MM.1S (cell line): ENCODE measurements at regions not wholly inside any gene's neighbourhood (a gene's known extent, or its start where the extent isn't known, plus 50 kb on each side); places are given as distances from the start of the nearest gene placed in this dataset.

Source experiments
- CTCF ChIP-seq: fragments of 300-600 bp; sonication (generic); IDR thresholded peaks from 2 replicates; pipeline ENCODE4 v1.5.1; 2016; ENCODE audit warnings: antibody characterized with exemption, low read length, mixed read lengths
- EZH2 ChIP-seq: fragments of 300-600 bp; sonication (generic); optimal IDR thresholded peaks from 2 replicates; pipeline ENCODE3; 2017; ENCODE audit warnings: low read depth, mild to moderate bottlenecking, antibody characterized with exemption, low read length, mixed read lengths
- EZH2phosphoT487 ChIP-seq: fragments of 300-600 bp; sonication (generic); IDR thresholded peaks from 2 replicates; pipeline ENCODE4 v1.6.1; 2018; ENCODE audit warnings: antibody characterized with exemption, low read length

DNA sequence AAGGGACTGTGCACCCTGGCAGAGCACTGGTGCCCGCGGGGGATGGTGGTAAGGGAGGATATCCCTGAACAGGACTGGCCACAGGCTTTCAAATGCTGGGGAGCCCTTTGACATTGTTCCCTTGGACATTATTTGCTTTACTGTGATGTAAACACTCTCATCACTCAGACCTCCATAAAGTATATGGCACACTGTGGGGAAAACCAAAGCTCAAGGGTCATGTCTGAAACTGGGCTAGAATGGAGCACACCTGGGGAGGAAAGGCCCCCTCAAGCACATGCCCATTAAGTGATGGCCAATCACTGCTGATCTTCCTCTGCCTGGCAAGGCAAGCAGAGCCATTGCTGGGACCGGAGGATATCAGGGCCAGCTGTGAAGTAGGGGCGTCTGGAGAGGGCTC, 60.9 kb upstream of the TENM4 start:
- TF ChIP-seq CTCF (no peak), EZH2phosphoT487 (no peak), EZH2 (no peak)
